PFSK-1 (cell line): ENCODE measurements at regions not wholly inside any gene's neighbourhood (a gene's known extent, or its start where the extent isn't known, plus 50 kb on each side); places are given as distances from the start of the nearest gene placed in this dataset.

Experiments
- POLR2AphosphoS5 ChIP-seq: IDR thresholded peaks from 2 replicates; pipeline ENCODE4 v1.6.1; 2012; ENCODE audit warnings: low read depth, mild to moderate bottlenecking, control low read depth, low read length, moderate library complexity
- SIN3A ChIP-seq: IDR thresholded peaks from 2 replicates; pipeline ENCODE4 v1.6.1; 2012; ENCODE audit warnings: mild to moderate bottlenecking, low read length, moderate library complexity, borderline replicate concordance; ENCODE audit not compliant: insufficient read depth
- TAF1 ChIP-seq: IDR thresholded peaks from 2 replicates; pipeline ENCODE4 v1.6.1; 2012; ENCODE audit warnings: low read length, control low read depth, borderline replicate concordance; ENCODE audit not compliant: insufficient read depth

- TF ChIP-seq POLR2AphosphoS5: no peak
- no peak for TF ChIP-seq SIN3A
- no peak for TF ChIP-seq TAF1
These were observed 61.6 kb upstream of the MAFB start for GRCh38 chr20:40750541-40751035.
